Neural progenitor cell (in vitro differentiated cells): ENCODE measurements at regions not wholly inside any gene's neighbourhood (a gene's known extent, or its start where the extent isn't known, plus 50 kb on each side); places are given as distances from the start of the nearest gene placed in this dataset.

Experiments used
- CTCF ChIP-seq: fragments of 200-600 bp; sonication (generic); IDR thresholded peaks from 2 replicates; pipeline ENCODE4 v1.5.1; 2017; ENCODE audit warnings: antibody characterized with exemption, mild to moderate bottlenecking
- EZH2 ChIP-seq: fragments of 200-600 bp; sonication (generic); IDR thresholded peaks from 2 replicates; pipeline ENCODE4 v1.6.1; 2017; ENCODE audit warnings: antibody characterized with exemption, mild to moderate bottlenecking, moderate library complexity
- EZH2phosphoT487 ChIP-seq: fragments of 200-600 bp; sonication (generic); IDR thresholded peaks from 2 replicates; pipeline ENCODE4 v1.6.1; 2017; ENCODE audit warnings: antibody characterized with exemption

- TF ChIP-seq EZH2 (no peak), CTCF (peak; percentile 60), EZH2phosphoT487 (no peak)
These were observed 390.3 kb downstream of the CAAP1 start for GRCh38 chr9:26502311-26502710.
